GM12878 (cell line): ENCODE measurements at regions not wholly inside any gene's neighbourhood (a gene's known extent, or its start where the extent isn't known, plus 50 kb on each side); places are given as distances from the start of the nearest gene placed in this dataset.

Source experiments
- CTCF ChIP-seq, 3 experiments: IDR thresholded peaks in 2 of 3; conservative IDR thresholded peaks in 1 of 3; 2 replicates each; pipeline ENCODE4 v1.5.1; 2011; ENCODE audit warnings: low read depth in 3 of 3, low read length in 3 of 3, mild to moderate bottlenecking in 3 of 3, control low read depth in 2 of 3, moderate library complexity in 2 of 3, inconsistent platforms in 1 of 3, mixed read lengths in 1 of 3; ENCODE audit not compliant: control insufficient read depth in 2 of 3, insufficient read depth in 1 of 3; ENCODE audit errors: extremely low read depth in 1 of 3
- DPF2 ChIP-seq: fragments of 450-650 bp; IDR thresholded peaks from 2 replicates; pipeline ENCODE4 v1.6.1; 2017; ENCODE audit warnings: mild to moderate bottlenecking
- NBN ChIP-seq: fragments of 450-650 bp; IDR thresholded peaks from 2 replicates; pipeline ENCODE4 v1.6.1; 2016
- PRDM15 ChIP-seq: fragments of 450-650 bp; formaldehyde crosslinking; IDR thresholded peaks from 2 replicates; pipeline ENCODE4 v1.4.0; 2020; ENCODE audit warnings: mild to moderate bottlenecking, moderate library complexity
- SIN3A ChIP-seq: IDR thresholded peaks from 2 replicates; pipeline ENCODE4 v1.6.1; 2012; ENCODE audit warnings: low read depth, low read length, improper control_type of control experiment
- STAT3 ChIP-seq: IDR thresholded peaks from 2 replicates; pipeline ENCODE4 v1.6.1; 2011; ENCODE audit warnings: low read depth, low read length, improper control_type of control experiment
- TCF7 ChIP-seq: IDR thresholded peaks from 2 replicates; pipeline ENCODE4 v1.6.1; 2014; ENCODE audit warnings: antibody characterized with exemption, borderline replicate concordance
- ZBTB33 ChIP-seq: fragments of 450-650 bp; IDR thresholded peaks from 2 replicates; pipeline ENCODE4 v1.6.1; 2017; ENCODE audit warnings: mild to moderate bottlenecking
- ZNF384 ChIP-seq: IDR thresholded peaks from 2 replicates; pipeline ENCODE4 v1.6.1; 2012; ENCODE audit warnings: low read depth, mild to moderate bottlenecking, low read length, improper control_type of control experiment, borderline replicate concordance

- TF ChIP-seq TCF7 (no peak), STAT3 (no peak), DPF2 (no peak), NBN (no peak), CTCF (IDR thresholded peaks at IDR 0.05 in 2 of 3, conservative IDR thresholded peaks at IDR 0.05 in 1 of 3; ENCODE audit: control insufficient read depth in 2 of 3, extremely low read depth in 1 of 3, insufficient read depth in 1 of 3, low read depth in 3 of 3, low read length in 3 of 3) (no peak), ZBTB33 (no peak), SIN3A (no peak), PRDM15 (CRISPR knock-in tag) (no peak), ZNF384 (no peak)
Measured at GRCh38 chr15:26119322-26119721, 256.2 kb upstream of the ATP10A start.
